DOHH2 (cell line): ENCODE measurements at regions not wholly inside any gene's neighbourhood (a gene's known extent, or its start where the extent isn't known, plus 50 kb on each side); places are given as distances from the start of the nearest gene placed in this dataset.

ENCODE experiments used
- H3F3A ChIP-seq: fragments of 200-600 bp; sonication (generic), shearing (Covaris generic); 2 replicates; pipeline ENCODE4 v1.6.0; 2016; ENCODE audit warnings: antibody characterized with exemption, mild to moderate bottlenecking; ENCODE audit not compliant: control insufficient read depth, insufficient read depth
- H3K27ac ChIP-seq: fragments of 200-600 bp; sonication (generic); 2 replicates; pipeline ENCODE4 v1.5.1; 2014; ENCODE audit warnings: low read depth, mild to moderate bottlenecking, low read length, moderate library complexity
- H3K27me3 ChIP-seq: fragments of 200-600 bp; sonication (generic); 2 replicates; pipeline ENCODE4 v1.6.1; 2014; ENCODE audit warnings: mild to moderate bottlenecking, low read length, mixed read lengths; ENCODE audit not compliant: control insufficient read depth
- H3K36me3 ChIP-seq: fragments of 200-600 bp; sonication (generic); 2 replicates; pipeline ENCODE4 v1.6.1; 2014; ENCODE audit warnings: mild to moderate bottlenecking, low read length, moderate library complexity, mixed read lengths; ENCODE audit not compliant: control insufficient read depth
- H3K4me1 ChIP-seq: fragments of 200-600 bp; sonication (generic); 2 replicates; pipeline ENCODE4 v1.6.1; 2014; ENCODE audit warnings: mild to moderate bottlenecking, low read length, mixed read lengths; ENCODE audit not compliant: control insufficient read depth
- H3K4me2 ChIP-seq: fragments of 200-600 bp; sonication (generic); 2 replicates; pipeline ENCODE4 v1.6.0; 2014; ENCODE audit warnings: mild to moderate bottlenecking, low read length, moderate library complexity
- H3K4me3 ChIP-seq: fragments of 200-600 bp; sonication (generic); 2 replicates; pipeline ENCODE4 v1.5.1; 2014; ENCODE audit warnings: mild to moderate bottlenecking, low read length, mixed read lengths
- H3K79me2 ChIP-seq: fragments of 200-600 bp; sonication (generic); 2 replicates; pipeline ENCODE4 v1.6.1; 2014; ENCODE audit warnings: mild to moderate bottlenecking, low read length, mixed read lengths; ENCODE audit not compliant: control insufficient read depth
- H3K9me2 ChIP-seq: fragments of 200-600 bp; sonication (generic); replicated peaks from 2 replicates; pipeline ENCODE4 v1.6.1; 2014; ENCODE audit warnings: mild to moderate bottlenecking, low read length, mixed read lengths; ENCODE audit not compliant: control insufficient read depth
- H3K9me3 ChIP-seq: fragments of 200-600 bp; sonication (generic); 2 replicates; pipeline ENCODE4 v1.6.1; 2014; ENCODE audit warnings: antibody characterized with exemption, low read length, mixed read lengths; ENCODE audit not compliant: control insufficient read depth, insufficient read depth
- H4K20me1 ChIP-seq: fragments of 200-600 bp; sonication (generic); 2 replicates; pipeline ENCODE4 v1.6.0; 2014; ENCODE audit warnings: low read depth, mild to moderate bottlenecking, antibody characterized with exemption, low read length, moderate library complexity; ENCODE audit not compliant: control insufficient read depth, insufficient read depth
- EZH2phosphoT487 ChIP-seq: fragments of 200-600 bp; sonication (generic); IDR thresholded peaks from 2 replicates; pipeline ENCODE4 v1.6.1; 2017; ENCODE audit warnings: borderline replicate concordance, mild to moderate bottlenecking, antibody characterized with exemption, low read length, moderate library complexity, mixed read lengths
- TF ChIP-seq, protein P1 (sequence below): fragments of 200-600 bp; sonication (generic); IDR thresholded peaks from one replicate; pipeline ENCODE4 v1.5.1; 2014; ENCODE audit warnings: antibody characterized with exemption, mild to moderate bottlenecking, low read depth, low read length; ENCODE audit not compliant: poor library complexity, severe bottlenecking

DNA sequence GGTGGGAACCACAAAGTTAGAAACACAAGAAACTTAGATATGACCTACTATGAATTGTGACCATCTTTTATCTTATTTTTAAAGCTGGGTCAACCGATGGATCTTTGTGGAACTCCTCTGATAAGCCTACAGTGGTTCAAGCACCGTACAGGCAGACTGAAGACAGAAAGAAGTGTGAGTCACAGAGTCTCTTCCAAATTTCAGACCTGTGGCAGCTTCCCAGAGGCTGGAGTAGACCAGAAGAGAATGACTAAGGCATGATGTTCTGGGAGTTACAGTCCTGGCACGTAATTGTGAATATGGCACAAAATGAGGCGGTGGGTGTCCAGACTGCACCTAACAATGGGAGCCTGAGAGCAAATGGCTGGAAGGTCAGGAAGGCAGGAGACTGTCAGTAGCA lies 70.0 kb downstream of the LMO4 start:
- Histone ChIP-seq H3K4me1 (peaks cover 87% of the 10 kb centered on the region), H3K36me3 (no peaks in the 10 kb centered on the region), H3K27me3 (no peaks in the 10 kb centered on the region), H3K79me2 (no peaks in the 10 kb centered on the region), H3K4me2 (no peak overlapping the region), H3K27ac (no peak overlapping the region), H3F3A (peaks cover 13% of the 10 kb centered on the region; the same call in 1 of the 2 replicates), H3K4me3 (no peak overlapping the region), H3K9me3 (no peaks in the 10 kb centered on the region), H3K9me2 (no peaks in the 10 kb centered on the region), H4K20me1 (no peaks in the 10 kb centered on the region)
- TF ChIP-seq, protein P1, sequence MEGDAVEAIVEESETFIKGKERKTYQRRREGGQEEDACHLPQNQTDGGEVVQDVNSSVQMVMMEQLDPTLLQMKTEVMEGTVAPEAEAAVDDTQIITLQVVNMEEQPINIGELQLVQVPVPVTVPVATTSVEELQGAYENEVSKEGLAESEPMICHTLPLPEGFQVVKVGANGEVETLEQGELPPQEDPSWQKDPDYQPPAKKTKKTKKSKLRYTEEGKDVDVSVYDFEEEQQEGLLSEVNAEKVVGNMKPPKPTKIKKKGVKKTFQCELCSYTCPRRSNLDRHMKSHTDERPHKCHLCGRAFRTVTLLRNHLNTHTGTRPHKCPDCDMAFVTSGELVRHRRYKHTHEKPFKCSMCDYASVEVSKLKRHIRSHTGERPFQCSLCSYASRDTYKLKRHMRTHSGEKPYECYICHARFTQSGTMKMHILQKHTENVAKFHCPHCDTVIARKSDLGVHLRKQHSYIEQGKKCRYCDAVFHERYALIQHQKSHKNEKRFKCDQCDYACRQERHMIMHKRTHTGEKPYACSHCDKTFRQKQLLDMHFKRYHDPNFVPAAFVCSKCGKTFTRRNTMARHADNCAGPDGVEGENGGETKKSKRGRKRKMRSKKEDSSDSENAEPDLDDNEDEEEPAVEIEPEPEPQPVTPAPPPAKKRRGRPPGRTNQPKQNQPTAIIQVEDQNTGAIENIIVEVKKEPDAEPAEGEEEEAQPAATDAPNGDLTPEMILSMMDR = no peak
- no peak for TF ChIP-seq EZH2phosphoT487

DNA sequence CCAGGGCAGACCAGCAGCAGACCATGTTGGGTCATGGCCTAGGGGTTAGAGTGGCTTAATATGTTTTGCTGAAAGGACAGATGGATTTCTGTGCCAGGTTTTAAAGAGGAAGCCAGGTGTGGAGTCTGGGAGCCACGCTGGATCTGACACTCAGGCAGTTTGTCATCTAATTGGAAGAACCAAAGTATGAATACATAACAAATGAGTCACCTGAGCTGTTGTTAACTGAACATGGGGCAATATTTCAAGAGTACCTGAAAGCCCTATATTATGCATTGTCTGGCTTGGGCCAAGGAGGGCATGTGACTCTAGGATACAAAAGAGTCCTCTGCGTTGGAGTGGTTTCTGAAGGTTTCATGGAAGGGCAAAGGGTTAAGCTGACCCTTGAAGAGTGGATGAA lies 70.6 kb downstream of the LMO4 start:
- no peaks in the 10 kb centered on the region for H3K9me3 ChIP-seq
- no peak overlapping the region for H3K4me2 ChIP-seq
- H3K4me1 ChIP-seq = peaks cover 81% of the 10 kb centered on the region
- H3K4me3 ChIP-seq = no peak overlapping the region
- TF ChIP-seq, protein P1 = no peak
- TF ChIP-seq EZH2phosphoT487 = no peak
- H4K20me1 ChIP-seq = no peaks in the 10 kb centered on the region
- no peaks in the 10 kb centered on the region for H3K36me3 ChIP-seq
- peaks cover 8% of the 10 kb centered on the region; the same call in 1 of the 2 replicates for H3F3A ChIP-seq
- H3K9me2 ChIP-seq = no peaks in the 10 kb centered on the region
- H3K79me2 ChIP-seq = no peaks in the 10 kb centered on the region
- no peak overlapping the region for H3K27ac ChIP-seq
- no peaks in the 10 kb centered on the region for H3K27me3 ChIP-seq

DNA sequence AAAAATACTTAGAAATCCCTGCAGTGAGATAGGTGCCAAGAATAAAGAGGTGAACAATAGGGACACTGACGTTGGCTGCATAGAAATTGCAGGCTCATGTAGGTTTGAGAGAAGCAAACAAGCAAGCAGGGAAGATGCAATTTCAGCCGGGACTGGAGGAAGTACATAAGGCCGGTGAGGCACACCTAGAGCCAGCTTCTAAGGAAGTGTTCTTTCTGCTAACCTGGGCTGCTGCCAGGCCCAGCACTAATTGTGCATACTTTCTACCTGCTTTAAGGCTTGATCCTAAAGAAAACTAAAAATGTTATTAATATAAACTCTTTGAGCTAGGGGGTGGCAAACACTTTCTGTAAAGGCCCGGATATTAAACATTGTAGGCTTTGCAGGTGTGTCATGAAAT lies 71.0 kb downstream of the LMO4 start:
- no peaks in the 10 kb centered on the region for H3K79me2 ChIP-seq
- no peak overlapping the region for H3K4me3 ChIP-seq
- peak overlapping the region; percentile 9; the same call in 1 of the 2 replicates for H3K4me2 ChIP-seq
- H3F3A ChIP-seq = peaks cover 7% of the 10 kb centered on the region; the same call in 1 of the 2 replicates
- no peaks in the 10 kb centered on the region for H4K20me1 ChIP-seq
- H3K9me3 ChIP-seq = no peaks in the 10 kb centered on the region
- no peaks in the 10 kb centered on the region for H3K27me3 ChIP-seq
- TF ChIP-seq EZH2phosphoT487 = no peak
- TF ChIP-seq, protein P1 = no peak
- no peaks in the 10 kb centered on the region for H3K9me2 ChIP-seq
- H3K27ac ChIP-seq = no peak overlapping the region
- peaks cover 77% of the 10 kb centered on the region for H3K4me1 ChIP-seq
- H3K36me3 ChIP-seq = no peaks in the 10 kb centered on the region
